ENCODE measurements at regions not wholly inside any gene's neighbourhood (a gene's known extent, or its start where the extent isn't known, plus 50 kb on each side); places are given as distances from the start of the nearest gene placed in this dataset.

- TF ChIP-seq USF1 (IDR thresholded peaks at IDR 0.05; ENCODE audit: borderline replicate concordance, low read depth) (no peak), SMC3 (IDR thresholded peaks at IDR 0.05; ENCODE audit: low read depth, low read length) (no peak), EP300 (IDR thresholded peaks at IDR 0.05; ENCODE audit: borderline replicate concordance in 1 of 2, low read depth in 1 of 2, low read length in 1 of 2) (no peak), RAD21 (IDR thresholded peaks at IDR 0.05; ENCODE audit: low read length) (no peak), ELF1 (IDR thresholded peaks at IDR 0.05) (no peak), MXI1 (IDR thresholded peaks at IDR 0.05; ENCODE audit: low read depth, low read length) (no peak)
Observed at GRCh38 chr14:53613404-53614253, 343.0 kb downstream of the BMP4 start (continued).

- no peak overlapping the region for H3K27ac ChIP-seq (ENCODE audit: low read depth in 2 of 2, low read length in 1 of 2)
- no peak overlapping the region for H3K4me2 ChIP-seq
- no peaks in the 10 kb centered on the region for H3K27me3 ChIP-seq (ENCODE audit: insufficient read depth)
- H3F3A ChIP-seq (replicated peaks; ENCODE audit: insufficient read depth): no peaks in the 10 kb centered on the region
- no peak overlapping the region for H3K9ac ChIP-seq
- ChIA-PET POLR2A (no interaction called here), CTCF (no interaction called here)
- H3K9me2 ChIP-seq: no peaks in the 10 kb centered on the region
- 0 out of 2 replicates have a peak, but pooled peaks have one; percentile 7 for TF ChIP-seq CTCF (IDR thresholded peaks at IDR 0.05)
- no peak for TF ChIP-seq TAF1 (IDR thresholded peaks at IDR 0.05; ENCODE audit: borderline replicate concordance, low read depth, low read length)
- H3K4me1 ChIP-seq (ENCODE audit: control insufficient read depth in 1 of 2, insufficient read depth in 2 of 2, low read depth in 1 of 2, low read length in 1 of 2): no peaks in the 10 kb centered on the region
- no peaks in the 10 kb centered on the region for H4K20me1 ChIP-seq (ENCODE audit: insufficient read depth)
- H3K9me3 ChIP-seq: no peaks in the 10 kb centered on the region
- H3K4me3 ChIP-seq (ENCODE audit: low read depth in 2 of 2, low read length in 1 of 2): no peak overlapping the region
- H3K79me2 ChIP-seq (ENCODE audit: insufficient read depth): no peaks in the 10 kb centered on the region
- DNase-seq: no peak
- no peaks in the 10 kb centered on the region for H3K36me3 ChIP-seq (replicated peaks in 1 of 2; ENCODE audit: control insufficient read depth in 1 of 2, insufficient read depth in 2 of 2, low read length in 1 of 2)
- H2AFZ ChIP-seq (ENCODE audit: low read depth): no peak overlapping the region
Observed at GRCh38 chr14:53610947-53611346, 345.7 kb downstream of the BMP4 start.

GRCh38 chr14:53609009-53609408 lies 347.6 kb downstream of the BMP4 start:
- H3K27me3 ChIP-seq (ENCODE audit: insufficient read depth): no peaks in the 10 kb centered on the region; the same call in 1 of the 2 replicates
- H3F3A ChIP-seq (replicated peaks; ENCODE audit: insufficient read depth): no peaks in the 10 kb centered on the region
- no peaks in the 10 kb centered on the region for H3K79me2 ChIP-seq (ENCODE audit: insufficient read depth)
- no peak overlapping the region for H3K27ac ChIP-seq (ENCODE audit: low read depth in 2 of 2, low read length in 1 of 2)
- H4K20me1 ChIP-seq (ENCODE audit: insufficient read depth): no peaks in the 10 kb centered on the region
- 4% methylated on average over 1 of the region's 1 CpG for WGBS (ENCODE audit: low lambda C conversion rate)
- no peak for DNase-seq
- CTCF ChIA-PET: interaction anchor here (0.8 kb wide), 1 partner anchor 10 kb away, joined by 3 read pairs; no protein-coding TSS in a partner anchor
- H2AFZ ChIP-seq (ENCODE audit: low read depth): no peak overlapping the region
- no peaks in the 10 kb centered on the region for H3K4me1 ChIP-seq (ENCODE audit: control insufficient read depth in 1 of 2, insufficient read depth in 2 of 2, low read depth in 1 of 2, low read length in 1 of 2)
- no peak overlapping the region for H3K4me3 ChIP-seq (ENCODE audit: low read depth in 2 of 2, low read length in 1 of 2)
- no peaks in the 10 kb centered on the region for H3K9me3 ChIP-seq
- H3K4me2 ChIP-seq: no peak overlapping the region
- no peaks in the 10 kb centered on the region for H3K9me2 ChIP-seq
- POLR2A ChIA-PET: no interaction called here
- H3K9ac ChIP-seq: no peak overlapping the region
- H3K36me3 ChIP-seq (replicated peaks in 1 of 2; ENCODE audit: control insufficient read depth in 1 of 2, insufficient read depth in 2 of 2, low read length in 1 of 2): no peaks in the 10 kb centered on the region
- TF ChIP-seq SMC3 (IDR thresholded peaks at IDR 0.05; ENCODE audit: low read depth, low read length): no peak
- no peak for TF ChIP-seq JUND (IDR thresholded peaks at IDR 0.05)
- TF ChIP-seq NRF1 (IDR thresholded peaks at IDR 0.05; ENCODE audit: low read depth, low read length): no peak
- no peak for TF ChIP-seq SIN3A (IDR thresholded peaks at IDR 0.05; ENCODE audit: borderline replicate concordance, low read depth, low read length)
- no peak for TF ChIP-seq GABPA (IDR thresholded peaks at IDR 0.05; ENCODE audit: low read depth)
- no peak for TF ChIP-seq FOXM1 (IDR thresholded peaks at IDR 0.05; ENCODE audit: low read depth)
- TF ChIP-seq IRF3 (IDR thresholded peaks at IDR 0.05; ENCODE audit: low read depth, low read length): no peak
- TF ChIP-seq TCF12 (IDR thresholded peaks at IDR 0.05): no peak
- TF ChIP-seq MEF2A (IDR thresholded peaks at IDR 0.05; ENCODE audit: borderline replicate concordance, low read depth): no peak
- no peak for TF ChIP-seq CHD2 (IDR thresholded peaks at IDR 0.05; ENCODE audit: low read length, partially characterized antibody)
- TF ChIP-seq ZBTB33 (IDR thresholded peaks at IDR 0.05; ENCODE audit: borderline replicate concordance, low read depth): no peak
- TF ChIP-seq CTCF (IDR thresholded peaks at IDR 0.05): no peak
